B cell (primary cell): ENCODE measurements at regions not wholly inside any gene's neighbourhood (a gene's known extent, or its start where the extent isn't known, plus 50 kb on each side); places are given as distances from the start of the nearest gene placed in this dataset.

ENCODE experiments used
- ATAC-seq: fragments of 200-7000 bp; cut with Tn5 transposase; one replicate; pipeline ENCODE4 v1.10.0; 2021; ENCODE audit warnings: low read depth, mild to moderate bottlenecking, moderate number of reproducible peaks, moderate library complexity
- CTCF ChIA-PET: fragments of 350-600 bp; sonication (Branson Sonifier 250); formaldehyde crosslinking; loops from one replicate; lab custom pipeline; 2021; ENCODE audit warnings: antibody characterized with exemption, inconsistent platforms; lab: Charles Lee
- POLR2A ChIA-PET: fragments of 350-600 bp; sonication (Branson Sonifier 250); formaldehyde crosslinking; loops from one replicate; lab custom pipeline; 2021; ENCODE audit warnings: antibody characterized with exemption; lab: Charles Lee
- DNase-seq: peaks from one replicate; pipeline ENCODE4 v3.0.0; 2013
- H2AFZ ChIP-seq: 2 replicates; pipeline ENCODE4 v1.6.1; 2012; ENCODE audit warnings: mild to moderate bottlenecking, low read depth, low read length; ENCODE audit not compliant: insufficient read depth, poor library complexity, severe bottlenecking
- H3K27ac ChIP-seq, 2 donors: 1 replicate in 1 of 2; 2 replicates in 1 of 2; pipeline ENCODE4 v1.5.1; 2012 to 2013; ENCODE audit warnings: low read length in 2 of 2, mild to moderate bottlenecking in 2 of 2, moderate library complexity in 1 of 2
- H3K27me3 ChIP-seq, 4 experiments: fragments of 200-600 bp in 1 of 4; sonication (generic) in 1 of 4; replicated peaks in 1 of 4; 1 replicate in 2 of 4; 2 replicates in 2 of 4; pipeline versions ENCODE4 v1.6.1 to v1.7.0; 2013 to 2016; ENCODE audit warnings: low read length in 3 of 4, mild to moderate bottlenecking in 2 of 4, mixed read lengths in 1 of 4, moderate library complexity in 1 of 4; ENCODE audit not compliant: insufficient read depth in 4 of 4, control insufficient read depth in 3 of 4; ENCODE audit errors: control extremely low read depth in 1 of 4
- H3K36me3 ChIP-seq, 2 experiments: replicated peaks in 1 of 2; 1 replicate in 1 of 2; 2 replicates in 1 of 2; pipeline versions ENCODE4 v1.6.1 to v1.7.1; 2013; ENCODE audit warnings: low read length in 1 of 2; ENCODE audit not compliant: insufficient read depth in 2 of 2, control insufficient read depth in 1 of 2; ENCODE audit errors: control extremely low read depth in 1 of 2, extremely low read depth in 1 of 2
- H3K4me1 ChIP-seq, 2 donors: fragments of 200-600 bp in 1 of 2; sonication (generic) in 1 of 2; 1 replicate in 1 of 2; 2 replicates in 1 of 2; pipeline versions ENCODE4 v1.5.1 to v1.6.1; 2013 to 2017; ENCODE audit warnings: low read length in 2 of 2; ENCODE audit not compliant: control insufficient read depth in 2 of 2, insufficient read depth in 2 of 2
- H3K4me2 ChIP-seq: replicated peaks from 2 replicates; pipeline ENCODE3; 2012; ENCODE audit warnings: mild to moderate bottlenecking, low read depth, low read length; ENCODE audit not compliant: poor library complexity, severe bottlenecking
- H3K4me3 ChIP-seq, 5 experiments: fragments of 200-600 bp in 1 of 5; sonication (generic) in 1 of 5; 1 replicate in 3 of 5; 2 replicates in 2 of 5; pipeline versions ENCODE4 v1.5.1 to v1.7.0; 2011 to 2016; ENCODE audit warnings: low read length in 4 of 5, mild to moderate bottlenecking in 4 of 5, low read depth in 2 of 5, control low read depth in 1 of 5, moderate library complexity in 1 of 5; ENCODE audit not compliant: insufficient read depth in 1 of 5; ENCODE audit errors: control extremely low read depth in 1 of 5, extremely low read depth in 1 of 5
- H3K79me2 ChIP-seq: fragments of 200-600 bp; sonication (generic); one replicate; pipeline ENCODE4 v1.6.0; 2016; ENCODE audit warnings: low read length; ENCODE audit not compliant: control insufficient read depth, insufficient read depth
- H3K9ac ChIP-seq: fragments of 200-600 bp; sonication (generic); 2 replicates; pipeline ENCODE4 v1.6.1; 2017; ENCODE audit warnings: mild to moderate bottlenecking, low read length, moderate library complexity
- H3K9me3 ChIP-seq, 3 donors: one replicate each; pipeline versions ENCODE4 v1.6.1 to v1.7.1; 2013; ENCODE audit warnings: low read length in 2 of 3; ENCODE audit not compliant: control insufficient read depth in 2 of 3, insufficient read depth in 1 of 3; ENCODE audit errors: control extremely low read depth in 1 of 3
- H4K20me1 ChIP-seq: 2 replicates; pipeline ENCODE4 v1.6.0; 2012; ENCODE audit warnings: mild to moderate bottlenecking, low read length; ENCODE audit not compliant: insufficient read depth, control insufficient read depth, poor library complexity, severe bottlenecking
- H3K27ac Mint-ChIP-seq: one replicate; pipeline ENCODE4 v1.8.0; 2021; ENCODE audit warnings: mixed read lengths
- H3K27me3 Mint-ChIP-seq: one replicate; pipeline ENCODE4 v1.8.0; 2021; ENCODE audit warnings: mixed read lengths
- H3K4me1 Mint-ChIP-seq: one replicate; pipeline ENCODE4 v1.8.0; 2021; ENCODE audit warnings: mixed read lengths
- H3K4me3 Mint-ChIP-seq: one replicate; pipeline ENCODE4 v1.8.0; 2021; ENCODE audit warnings: mixed read lengths
- H3K9me3 Mint-ChIP-seq: one replicate; pipeline ENCODE4 v1.8.0; 2022; ENCODE audit warnings: mixed read lengths; ENCODE audit not compliant: insufficient read depth
- CTCF ChIP-seq: fragments of 200-600 bp; IDR thresholded peaks from one replicate; pipeline ENCODE4 v1.8.0; 2022; ENCODE audit warnings: antibody characterized with exemption, mild to moderate bottlenecking
- EZH2 ChIP-seq: IDR thresholded peaks from 2 replicates; pipeline ENCODE4 v1.6.1; 2012; ENCODE audit warnings: borderline replicate concordance, low read depth, mild to moderate bottlenecking, moderate library complexity, low read length; ENCODE audit not compliant: insufficient read depth, poor library complexity, severe bottlenecking
- WGBS: methylation state at CpG from one replicate; pipeline ENCODE4 v1.1.5; 2013; ENCODE audit warnings: missing lambda C conversion rate; ENCODE audit not compliant: insufficient coverage; 5-methylcytosine and 5-hydroxymethylcytosine counted together
- intact Hi-C: fragments of 100-400 bp; cut with micrococcal nuclease; formaldehyde crosslinking; loops from one replicate; pipeline ENCODE4 v1.10.0; 2022

- WGBS, result no CpG with 5 or more reads among the region's 1 CpG
- no peak overlapping the region for H3K4me2 ChIP-seq
- no peaks in the 10 kb centered on the region for H4K20me1 ChIP-seq
- no peak overlapping the region for H3K27ac Mint-ChIP-seq
- H3K4me3 Mint-ChIP-seq, result no peak overlapping the region
- no peaks in the 10 kb centered on the region for H3K27me3 Mint-ChIP-seq
- intact Hi-C loops, result no loop called here
- TF ChIP-seq EZH2 (no peak), CTCF (no peak)
- peaks cover 0 to 3% (median 0%) of the 10 kb centered on the region in 3 donors for H3K9me3 ChIP-seq
- H3K27ac ChIP-seq, result no peak overlapping the region
- ChIA-PET POLR2A (no interaction called here), CTCF (no interaction called here)
- H2AFZ ChIP-seq, result no peak overlapping the region
- H3K9me3 Mint-ChIP-seq, result peaks cover 2% of the 10 kb centered on the region
- H3K36me3 ChIP-seq, result no peaks in the 10 kb centered on the region
- no peak overlapping the region for H3K4me3 ChIP-seq
- H3K27me3 ChIP-seq, result no peaks in the 10 kb centered on the region
- ATAC-seq (no peak), DNase-seq (no peak)
- no peaks in the 10 kb centered on the region for H3K79me2 ChIP-seq
- H3K4me1 Mint-ChIP-seq, result no peaks in the 10 kb centered on the region
- no peak overlapping the region for H3K9ac ChIP-seq
- H3K4me1 ChIP-seq, result no peaks in the 10 kb centered on the region
Observed at GRCh38 chr6:77094821-77095220, 368.5 kb downstream of the HTR1B start.

GRCh38 chr6:77092971-77093370 is 370.3 kb downstream of the HTR1B start:
- H3K27me3 Mint-ChIP-seq, result no peaks in the 10 kb centered on the region
- no peaks in the 10 kb centered on the region for H3K79me2 ChIP-seq
- no peak overlapping the region for H3K9ac ChIP-seq
- no peak for DNase-seq
- H3K4me3 Mint-ChIP-seq, result no peak overlapping the region
- H3K4me1 Mint-ChIP-seq, result no peaks in the 10 kb centered on the region
- H3K27ac ChIP-seq, result no peak overlapping the region
- no peak overlapping the region for H3K27ac Mint-ChIP-seq
- peaks cover 3% of the 10 kb centered on the region for H3K9me3 Mint-ChIP-seq
- H3K4me1 ChIP-seq, result no peaks in the 10 kb centered on the region
- H4K20me1 ChIP-seq, result no peaks in the 10 kb centered on the region
- no peak overlapping the region for H2AFZ ChIP-seq
- ATAC-seq, result no peak
- peaks cover 0 to 3% (median 0%) of the 10 kb centered on the region in 3 donors for H3K9me3 ChIP-seq
- intact Hi-C loops, result no loop called here
- H3K4me3 ChIP-seq, result no peak overlapping the region
- H3K27me3 ChIP-seq, result no peaks in the 10 kb centered on the region
- POLR2A ChIA-PET, result no interaction called here
- H3K36me3 ChIP-seq, result no peaks in the 10 kb centered on the region
- H3K4me2 ChIP-seq, result no peak overlapping the region
- CTCF ChIA-PET, result no interaction called here
- no CpG with 5 or more reads among the region's 1 CpG for WGBS
- TF ChIP-seq CTCF, result no peak
- no peak for TF ChIP-seq EZH2
